CD4-positive, alpha-beta T cell treated with Interleukin-15 for 1 hour (primary cell): ENCODE measurements at regions not wholly inside any gene's neighbourhood (a gene's known extent, or its start where the extent isn't known, plus 50 kb on each side); places are given as distances from the start of the nearest gene placed in this dataset.

Source experiments
- DNase-seq: peaks from one replicate; pipeline ENCODE4 v3.0.0-alpha.2; 2020

DNA sequence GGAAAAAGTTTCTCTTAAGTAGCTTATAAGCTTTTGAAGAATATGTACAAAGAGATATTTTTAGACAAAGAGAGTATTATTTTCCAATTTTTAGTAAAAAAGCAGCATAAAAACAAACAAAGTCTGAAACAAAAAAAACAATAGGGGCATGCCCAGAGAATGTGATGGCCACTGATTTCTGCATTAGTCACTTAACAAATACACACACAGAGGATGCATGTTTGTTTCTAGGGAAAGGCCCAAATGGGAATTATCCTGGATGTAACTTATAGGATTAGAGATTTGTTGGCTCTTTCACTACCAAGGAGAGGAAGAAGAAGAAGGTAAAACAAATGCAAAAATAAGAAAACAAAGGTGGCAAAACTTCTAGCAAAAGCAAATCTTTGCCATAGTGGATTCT lies 95.9 kb upstream of the SCOC start:
- DNase-seq: no peak

DNA sequence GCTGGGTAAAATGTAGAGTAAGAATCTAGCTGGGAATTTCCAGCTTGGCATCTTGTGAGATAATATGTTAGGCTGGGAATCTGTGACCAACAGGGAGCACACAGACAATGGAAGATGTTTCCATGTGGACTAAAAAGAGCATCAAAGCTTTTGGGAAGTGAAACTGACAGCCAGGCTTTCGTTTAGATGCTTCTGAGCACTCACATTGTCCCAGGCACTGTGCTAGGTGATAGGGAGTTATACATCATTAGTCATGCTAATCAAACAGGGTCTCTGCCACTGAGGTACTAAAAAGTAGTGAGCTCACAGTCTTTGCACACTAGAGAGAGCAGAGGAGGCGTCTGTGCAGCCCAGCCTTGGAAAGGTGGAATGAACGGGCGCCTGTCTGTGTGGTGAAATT lies 101.9 kb upstream of the SCOC start:
- no peak for DNase-seq

- no peak for DNase-seq
Measured at GRCh38 chr4:140269369-140269768, 104.1 kb upstream of the SCOC start.

GRCh38 chr4:140268186-140268841 lies 105.1 kb upstream of the SCOC start:
- no peak for DNase-seq

- DNase-seq: no peak
Measured at GRCh38 chr4:140267576-140267975, 105.9 kb upstream of the SCOC start.

GRCh38 chr4:140266958-140267568 lies 106.4 kb upstream of the SCOC start:
- no peak for DNase-seq

DNA sequence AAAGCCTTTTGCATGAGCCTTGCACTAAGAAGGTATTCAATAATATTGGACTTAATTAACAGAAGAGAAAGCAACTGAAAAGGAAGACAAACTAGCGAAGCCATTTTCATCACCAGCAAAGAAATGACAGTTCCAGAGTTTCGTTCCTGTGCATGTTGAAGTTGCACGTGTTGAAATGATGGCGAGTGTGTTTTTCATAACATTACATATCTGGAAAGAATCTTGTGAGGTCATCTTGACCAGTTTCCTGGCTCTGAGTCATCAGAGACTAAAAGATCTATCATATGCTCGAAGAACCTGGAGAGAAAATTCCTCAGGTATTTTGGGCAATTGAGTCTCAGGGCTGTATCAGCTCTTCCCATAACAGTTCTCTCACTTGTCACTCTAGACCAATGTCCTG lies 106.2 kb upstream of the MAML3 start:
- no peak for DNase-seq

DNA sequence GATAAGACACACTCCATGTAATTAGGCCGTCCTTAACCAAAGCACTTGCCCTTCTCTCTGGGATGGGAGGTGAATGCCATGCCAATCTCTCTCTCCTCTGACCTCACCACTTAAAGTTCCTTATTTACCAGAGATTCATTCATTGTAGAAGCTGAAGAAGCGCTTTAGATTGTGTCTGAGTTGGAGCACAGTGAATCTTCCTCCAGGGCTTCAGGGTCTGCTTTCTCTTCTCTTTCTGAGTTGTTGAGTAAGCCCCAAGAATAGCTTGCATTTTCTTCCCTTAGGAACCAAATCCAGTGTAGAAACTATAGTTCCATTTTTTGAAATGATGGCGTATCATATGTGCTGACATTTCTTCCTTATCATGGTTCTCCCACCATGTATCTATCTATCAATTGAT lies 104.5 kb upstream of the MAML3 start:
- no peak for DNase-seq

DNA sequence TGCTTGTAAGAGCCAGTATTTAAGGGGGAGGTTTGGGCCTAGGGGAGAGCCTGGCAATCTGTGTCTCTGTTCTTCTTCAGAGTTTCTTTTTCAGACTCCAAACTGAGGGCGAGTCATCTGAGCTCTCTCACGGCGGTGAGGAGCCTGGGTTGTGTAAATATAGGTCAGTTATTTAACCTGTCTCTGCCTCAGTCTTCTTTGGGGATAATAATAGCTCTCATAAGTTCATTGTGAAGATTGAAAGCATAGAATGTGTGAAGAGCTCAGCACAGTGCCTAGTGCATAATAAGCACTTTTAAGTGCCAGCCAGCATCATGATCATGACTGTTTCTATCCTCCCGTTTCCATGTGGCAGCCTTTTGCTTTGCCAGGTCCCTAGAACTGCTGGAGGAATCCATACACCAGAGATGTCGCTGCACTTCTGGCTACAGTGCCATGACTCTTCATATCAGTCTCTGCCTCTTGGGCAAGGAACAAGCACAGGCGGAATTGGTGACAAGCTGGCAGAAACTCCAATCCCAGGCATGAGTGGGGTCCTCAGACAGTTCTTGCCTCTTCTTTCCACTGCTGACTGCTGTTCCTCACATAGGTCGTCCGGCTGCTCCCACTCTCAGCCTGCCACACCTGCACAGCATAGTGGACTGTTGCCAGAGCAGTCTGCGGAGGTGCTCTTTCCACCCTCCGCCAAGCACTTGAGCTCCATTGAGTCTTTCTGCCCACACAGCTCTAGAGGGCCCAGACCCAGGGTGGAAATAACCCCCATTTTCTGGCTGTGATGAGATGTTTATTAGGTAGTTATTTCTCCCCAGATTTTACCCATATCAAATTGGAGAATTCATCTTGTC lies 103.7 kb upstream of the MAML3 start:
- no peak for DNase-seq

- DNase-seq: no peak
Measured at GRCh38 chr4:140256941-140257340, 103.0 kb upstream of the MAML3 start.

- DNase-seq: no peak
Measured at GRCh38 chr4:140256335-140256734, 102.4 kb upstream of the MAML3 start.

DNA sequence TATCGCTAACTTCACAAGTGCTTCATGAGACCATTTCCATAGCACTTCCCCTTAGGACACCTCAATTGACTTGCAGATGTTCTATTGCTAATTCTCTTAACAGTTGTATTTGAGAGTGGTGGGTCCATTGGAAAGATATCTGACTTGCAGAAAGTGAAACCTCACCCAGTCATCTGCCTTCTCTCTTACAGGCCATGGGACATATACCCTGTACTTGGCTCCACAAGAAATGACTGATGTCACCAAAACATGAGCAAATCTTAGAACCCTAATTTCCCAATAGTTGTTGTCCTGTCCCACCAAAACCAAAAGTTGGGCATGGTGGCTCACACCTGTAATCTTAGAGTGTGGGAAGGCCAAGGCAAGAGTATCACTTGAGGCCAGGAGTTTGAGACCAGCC lies 101.9 kb upstream of the MAML3 start:
- DNase-seq: no peak

GRCh38 chr4:140255467-140255866 lies 101.5 kb upstream of the MAML3 start:
- no peak for DNase-seq

DNA sequence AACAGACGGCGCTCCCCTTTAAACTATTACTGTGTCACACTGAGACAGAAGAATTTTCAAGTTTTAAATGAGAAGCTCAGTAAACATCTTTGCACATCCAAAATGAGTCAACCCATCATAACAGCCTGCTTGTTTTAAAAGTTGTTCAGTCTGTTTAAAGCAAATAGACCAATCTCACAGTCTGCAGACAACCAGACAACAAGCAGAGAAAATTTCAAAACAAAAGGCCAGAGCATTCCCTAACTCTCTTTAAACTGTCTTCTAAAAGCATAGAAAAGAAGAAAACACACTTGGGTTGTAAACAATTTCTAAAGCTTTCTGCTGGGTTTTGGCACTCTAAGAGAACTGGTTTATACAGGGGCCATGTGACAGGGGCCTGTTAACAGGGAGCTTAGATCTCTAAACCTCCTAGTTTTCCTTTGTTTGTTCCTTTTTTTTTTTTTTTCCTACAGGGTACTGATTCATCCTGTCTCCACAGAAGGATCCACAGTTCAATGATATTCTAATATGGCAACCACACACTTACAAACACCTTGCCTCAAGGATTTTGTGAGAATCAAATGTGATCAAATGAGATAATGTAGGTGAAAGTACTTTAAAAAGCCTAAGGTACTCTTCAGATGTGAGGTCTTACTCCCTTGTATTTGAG lies 100.8 kb upstream of the MAML3 start:
- no peak for DNase-seq

GRCh38 chr4:140253556-140254027 lies 99.6 kb upstream of the MAML3 start:
- no peak for DNase-seq

DNA sequence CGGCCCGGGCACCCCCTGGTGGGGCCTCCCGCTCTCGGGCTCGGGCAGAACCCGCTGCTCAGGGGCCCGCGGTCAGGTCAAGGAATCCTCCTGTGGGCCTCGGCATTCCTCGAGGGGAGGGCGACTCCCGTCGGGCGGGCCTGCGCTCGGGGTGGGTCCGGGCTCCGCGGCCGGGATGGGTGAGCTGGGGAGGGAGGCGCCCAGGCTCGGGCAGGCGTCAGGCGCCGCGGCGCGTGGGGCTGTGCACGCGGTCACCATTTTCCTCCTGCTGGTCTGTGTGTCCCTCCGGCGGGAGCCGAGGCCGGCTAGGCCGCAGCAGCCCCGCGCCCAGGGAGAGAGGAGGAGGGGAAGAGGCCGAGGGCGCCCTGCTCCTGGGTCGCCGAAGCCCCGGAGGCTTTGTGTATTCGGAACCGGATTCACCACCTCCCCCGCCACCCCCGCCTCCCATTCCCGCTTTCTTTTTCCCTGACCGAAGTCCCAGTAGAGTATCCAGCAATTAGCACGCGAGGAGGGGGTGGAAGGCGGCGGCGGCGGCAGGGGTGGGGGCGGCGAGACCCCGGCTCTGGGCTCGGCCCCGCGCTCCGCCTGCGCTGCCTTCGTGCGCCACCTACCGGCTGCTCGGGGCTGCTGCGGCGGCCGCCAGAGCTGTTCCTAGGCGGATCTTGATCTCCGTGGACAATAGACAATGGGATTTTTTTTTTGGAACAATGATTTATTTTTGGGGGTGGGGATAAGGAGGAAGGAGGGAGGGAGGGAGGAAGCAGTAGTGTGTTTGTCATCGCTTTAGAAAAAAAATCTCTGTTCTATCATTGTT lies 99.0 kb upstream of the MAML3 start:
- DNase-seq: peak; percentile 39

DNA sequence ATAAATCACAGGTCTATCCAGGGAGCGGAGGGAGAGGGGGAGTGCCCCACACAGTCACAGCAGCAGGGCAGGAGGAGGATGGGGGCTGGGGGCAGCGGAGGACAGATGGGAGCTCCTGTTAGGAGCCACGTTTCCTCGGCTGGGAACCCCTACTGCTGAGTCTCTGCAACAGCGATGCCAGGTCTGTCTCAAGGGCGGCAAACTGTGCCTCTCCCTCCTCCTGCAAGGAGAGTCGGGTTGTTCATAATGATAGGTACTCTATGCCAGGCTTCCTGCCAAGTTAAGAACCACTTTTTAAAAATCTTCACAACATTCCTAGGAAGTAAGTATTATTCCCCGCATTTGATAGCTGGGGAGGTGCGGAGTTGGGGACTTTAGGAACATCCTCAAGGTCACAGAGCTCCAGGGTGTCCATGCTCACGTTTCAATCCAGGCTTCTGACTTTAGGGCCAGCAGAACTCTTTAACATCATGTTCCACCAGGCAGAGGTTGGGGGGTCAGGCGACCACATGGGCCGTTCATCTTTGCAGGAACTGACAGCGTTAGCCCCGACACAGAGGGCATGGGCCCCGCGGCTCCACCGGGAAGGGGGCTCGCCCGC lies 98.3 kb upstream of the MAML3 start:
- no peak for DNase-seq

DNA sequence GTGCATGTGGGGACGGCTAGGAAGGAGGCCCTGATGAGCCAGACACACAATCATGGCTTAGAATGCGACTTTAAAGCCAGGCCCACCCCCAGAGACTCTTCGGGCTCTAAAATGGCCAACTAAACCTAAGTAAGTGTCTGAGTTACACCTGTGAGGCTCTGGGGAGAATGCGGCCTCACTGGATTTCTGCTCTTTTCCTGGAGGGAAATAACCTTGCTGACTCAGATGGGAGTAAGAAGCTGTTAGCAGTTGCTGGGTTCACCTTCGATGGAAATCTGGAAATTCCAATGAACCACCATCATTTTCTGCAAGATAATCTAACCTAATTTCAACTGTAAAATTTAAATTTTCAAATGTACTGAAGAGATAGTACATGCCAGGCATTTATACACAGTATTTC lies 97.6 kb upstream of the MAML3 start:
- DNase-seq: no peak

GRCh38 chr4:140250989-140251552 lies 97.1 kb upstream of the MAML3 start:
- peak; percentile 54 for DNase-seq

GRCh38 chr4:140249351-140249750 lies 95.4 kb upstream of the MAML3 start:
- DNase-seq: no peak

- DNase-seq: no peak
Measured at GRCh38 chr4:140247237-140247636, 93.3 kb upstream of the MAML3 start.

DNA sequence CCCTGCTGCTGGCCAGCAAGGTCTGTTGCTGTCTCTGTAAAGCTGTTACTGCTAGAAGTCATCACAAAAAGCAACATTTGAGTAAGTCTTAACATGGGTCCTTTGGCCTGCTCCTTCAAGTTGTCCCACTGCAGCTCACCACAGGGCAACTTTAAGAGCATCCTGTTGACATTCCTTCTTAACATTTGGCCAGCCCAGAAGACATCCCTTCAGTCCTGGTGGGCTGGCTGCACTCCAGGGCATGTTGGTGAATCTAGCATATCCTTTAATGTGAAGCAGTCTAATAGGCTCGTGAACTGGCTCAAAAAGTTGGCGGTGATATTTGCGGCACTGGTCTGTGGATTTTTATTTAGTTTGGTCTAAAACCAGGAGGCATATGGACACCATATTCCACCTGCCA lies 92.2 kb upstream of the MAML3 start:
- DNase-seq: no peak
